HCT116 (cell line): ENCODE measurements at regions not wholly inside any gene's neighbourhood (a gene's known extent, or its start where the extent isn't known, plus 50 kb on each side); places are given as distances from the start of the nearest gene placed in this dataset.

ENCODE experiments used
- ATAC-seq: fragments of 200-7000 bp; cut with Tn5 transposase; 2 replicates; pipeline ENCODE4 v1.9.1; 2020; ENCODE audit warnings: mild to moderate bottlenecking, moderate library complexity
- BruUV-seq: library from RNA; stranded (reverse); fragments of 400-500 nt; replicated peaks from 2 replicates; lab custom pipeline; 2021; lab: Mats Ljungman, UMichigan
- CTCF ChIA-PET: fragments of 300-600 bp; sonication (Branson Sonifier 250); formaldehyde crosslinking; loops from one replicate; lab custom pipeline; 2021; ENCODE audit warnings: antibody characterized with exemption; lab: Charles Lee
- POLR2A ChIA-PET: fragments of 300-600, 350-600 bp; sonication (Branson Sonifier 250); formaldehyde crosslinking; loops from one replicate; lab custom pipeline; 2021; ENCODE audit warnings: antibody characterized with exemption; lab: Charles Lee
- RAD21 ChIA-PET, 2 experiments: fragments of 300-600 bp; sonication (Branson Sonifier 250); formaldehyde crosslinking; loops; one replicate each; lab custom pipeline; 2023; ENCODE audit warnings: low total read pairs in 2 of 2; ENCODE audit not compliant: uncharacterized antibody in 2 of 2, unreplicated experiment in 2 of 2, low non-redundant PET in 1 of 2; lab: Charles Lee
- DNase-seq: peaks from one replicate; pipeline ENCODE4 v3.0.0-alpha.2; 2010; ENCODE audit warnings: low read depth, low spot score
- H2AFZ ChIP-seq: fragments of 200-600 bp; shearing (Covaris generic), sonication (generic); 2 replicates; pipeline ENCODE4 v1.6.1; 2017; ENCODE audit warnings: low read depth, mixed run types, mixed read lengths, antibody characterized with exemption, low read length; ENCODE audit not compliant: poor library complexity, severe bottlenecking
- H3K27ac ChIP-seq: 2 replicates; pipeline ENCODE4 v1.5.1; 2012; ENCODE audit warnings: low read depth, low read length
- H3K27me3 ChIP-seq: fragments of 200-600 bp; sonication (generic); 2 replicates; pipeline ENCODE4 v1.6.1; 2016; ENCODE audit warnings: mixed run types, low read length, mixed read lengths; ENCODE audit not compliant: insufficient read depth
- H3K36me3 ChIP-seq, 2 experiments: fragments of 200-500 bp in 1 of 2; fragments of 200-600 bp in 1 of 2; sonication (Bioruptor generic) in 1 of 2; sonication (generic) in 1 of 2; 2 replicates each; pipeline versions ENCODE4 v1.5.1 to v1.6.1; 2014 to 2016; ENCODE audit warnings: low read length in 2 of 2, inconsistent platforms in 1 of 2, mixed read lengths in 1 of 2, mixed run types in 1 of 2; ENCODE audit not compliant: insufficient read depth in 2 of 2, control insufficient read depth in 1 of 2
- H3K4me1 ChIP-seq, 2 experiments: fragments of 200-600 bp in 1 of 2; sonication (generic) in 1 of 2; 2 replicates each; pipeline versions ENCODE4 v1.5.1 to v1.6.1; 2012 to 2017; ENCODE audit warnings: low read length in 2 of 2, inconsistent platforms in 1 of 2, mild to moderate bottlenecking in 1 of 2, mixed read lengths in 1 of 2, mixed run types in 1 of 2, moderate library complexity in 1 of 2; ENCODE audit not compliant: insufficient read depth in 2 of 2, control insufficient read depth in 1 of 2
- H3K4me2 ChIP-seq: fragments of 200-600 bp; sonication (generic); 2 replicates; pipeline ENCODE4 v1.6.1; 2017; ENCODE audit warnings: mixed run types, low read length, mixed read lengths
- H3K4me3 ChIP-seq, 2 experiments: fragments of 200-600 bp in 1 of 2; sonication (generic) in 1 of 2; replicated peaks in 1 of 2; 2 replicates each; pipeline ENCODE4 v1.5.1; 2011 to 2016; ENCODE audit warnings: low read length in 2 of 2, control low read depth in 1 of 2, low read depth in 1 of 2, mild to moderate bottlenecking in 1 of 2, mixed read lengths in 1 of 2, mixed run types in 1 of 2
- H3K79me2 ChIP-seq: fragments of 200-600 bp; sonication (generic); 2 replicates; pipeline ENCODE4 v1.6.1; 2017; ENCODE audit warnings: mild to moderate bottlenecking, mixed run types, low read length, moderate library complexity, mixed read lengths; ENCODE audit not compliant: insufficient read depth
- H3K9ac ChIP-seq: fragments of 200-600 bp; sonication (generic); 2 replicates; pipeline ENCODE4 v1.6.1; 2016; ENCODE audit warnings: low read length, mixed read lengths
- H3K9me2 ChIP-seq: fragments of 200-600 bp; sonication (generic), shearing (Covaris generic); 2 replicates; pipeline ENCODE4 v1.6.1; 2017; ENCODE audit warnings: mixed run types, mild to moderate bottlenecking, moderate library complexity; ENCODE audit not compliant: insufficient read depth
- H3K9me3 ChIP-seq, 2 experiments: fragments of 200-500 bp in 1 of 2; fragments of 200-600 bp in 1 of 2; sonication (Bioruptor generic) in 1 of 2; sonication (generic) in 1 of 2; 2 replicates each; pipeline ENCODE4 v1.6.1; 2014 to 2017; ENCODE audit warnings: low read length in 2 of 2, mixed read lengths in 2 of 2, inconsistent platforms in 1 of 2, low read depth in 1 of 2, mild to moderate bottlenecking in 1 of 2, mixed run types in 1 of 2, moderate library complexity in 1 of 2; ENCODE audit not compliant: control insufficient read depth in 1 of 2, insufficient read depth in 1 of 2
- H4K20me1 ChIP-seq: fragments of 200-600 bp; sonication (generic), shearing (Covaris generic); 2 replicates; pipeline ENCODE4 v1.6.1; 2017; ENCODE audit warnings: mixed run types, mild to moderate bottlenecking, moderate library complexity; ENCODE audit not compliant: insufficient read depth
- CEBPB ChIP-seq: IDR thresholded peaks from 2 replicates; pipeline ENCODE4 v1.6.1; 2012; ENCODE audit warnings: low read depth
- FOSL1 ChIP-seq: IDR thresholded peaks from 2 replicates; pipeline ENCODE4 v1.6.1; 2012; ENCODE audit warnings: low read depth
- POLR2AphosphoS5 ChIP-seq: IDR thresholded peaks from 2 replicates; pipeline ENCODE4 v1.6.1; 2011; ENCODE audit warnings: mild to moderate bottlenecking, low read depth, low read length, moderate library complexity
- SP1 ChIP-seq: IDR thresholded peaks from 2 replicates; pipeline ENCODE4 v1.6.1; 2012; ENCODE audit warnings: low read depth
- TCF7L2 ChIP-seq: IDR thresholded peaks from 2 replicates; pipeline ENCODE4 v1.7.0; 2011; ENCODE audit warnings: borderline replicate concordance, inconsistent platforms; ENCODE audit not compliant: insufficient read depth, insufficient read length; ENCODE audit errors: extremely low read depth
- ZNF274 ChIP-seq: fragments of 200-500 bp; sonication (Bioruptor generic); IDR thresholded peaks from 2 replicates; pipeline ENCODE4 v1.6.1; 2014; ENCODE audit warnings: mild to moderate bottlenecking, low read depth, low read length, inconsistent platforms
- intact Hi-C: fragments of 100-400 bp; cut with micrococcal nuclease; formaldehyde crosslinking; loops from 2 replicates; pipeline ENCODE4 v1.10.0; 2022

DNA sequence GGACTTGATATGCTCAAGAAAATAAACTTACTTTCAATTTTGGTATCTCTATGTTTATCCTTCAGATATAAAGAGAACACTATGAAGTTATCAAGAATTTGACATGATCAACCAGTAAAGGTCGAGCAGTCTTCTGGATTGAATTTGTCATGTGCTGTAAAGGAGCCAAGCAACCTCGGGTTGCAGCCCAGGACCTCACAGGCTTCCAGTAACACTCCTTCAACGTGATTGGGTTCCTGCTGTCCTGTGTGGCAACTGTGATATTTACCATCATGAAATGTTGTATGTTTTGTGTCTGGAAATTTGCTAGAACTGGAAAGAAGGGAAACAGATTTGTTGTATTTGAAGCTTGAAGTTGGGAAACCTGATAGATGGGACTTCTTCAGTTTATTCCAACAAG, 52.0 kb upstream of the UGT2B7 start:
- POLR2A ChIA-PET, result no interaction called here
- no peak overlapping the region for H2AFZ ChIP-seq

More for the DNA sequence above, 52.0 kb upstream of the UGT2B7 start:
- H3K9me3 ChIP-seq, result no peaks in the 10 kb centered on the region
- BruUV-seq, result no TSS peak
- H3K9ac ChIP-seq, result no peak overlapping the region
- H3K4me3 ChIP-seq, result no peak overlapping the region
- H3K27ac ChIP-seq, result no peak overlapping the region
- H3K27me3 ChIP-seq, result no peaks in the 10 kb centered on the region
- no peaks in the 10 kb centered on the region for H3K36me3 ChIP-seq
- no peaks in the 10 kb centered on the region for H3K4me1 ChIP-seq
- DNase-seq, result no peak
- no peak overlapping the region for H3K4me2 ChIP-seq
- H4K20me1 ChIP-seq, result no peaks in the 10 kb centered on the region
- CTCF ChIA-PET, result no interaction called here
- TF ChIP-seq CEBPB, result no peak
- TF ChIP-seq TCF7L2, result no peak
- no peak for TF ChIP-seq FOSL1
- no peak for TF ChIP-seq POLR2AphosphoS5
- no peak for TF ChIP-seq SP1
- TF ChIP-seq ZNF274, result no peak
- TF ChIP-seq, all 23 proteins: peak for 0
- Histone ChIP-seq H3K79me2 (no peaks in the 10 kb centered on the region), H3K9me2 (no peaks in the 10 kb centered on the region)
- RAD21 ChIA-PET, result no interaction called here
- no peak for ATAC-seq
- intact Hi-C loops, result no loop called here
